HCT116 (cell line): ENCODE measurements at regions not wholly inside any gene's neighbourhood (a gene's known extent, or its start where the extent isn't known, plus 50 kb on each side); places are given as distances from the start of the nearest gene placed in this dataset.

Experiments
- ATAC-seq: fragments of 200-7000 bp; cut with Tn5 transposase; 2 replicates; pipeline ENCODE4 v1.9.1; 2020; ENCODE audit warnings: mild to moderate bottlenecking, moderate library complexity
- BruUV-seq: library from RNA; stranded (reverse); fragments of 400-500 nt; replicated peaks from 2 replicates; lab custom pipeline; 2021; lab: Mats Ljungman, UMichigan
- CTCF ChIA-PET: fragments of 300-600 bp; sonication (Branson Sonifier 250); formaldehyde crosslinking; loops from one replicate; lab custom pipeline; 2021; ENCODE audit warnings: antibody characterized with exemption; lab: Charles Lee
- POLR2A ChIA-PET: fragments of 300-600, 350-600 bp; sonication (Branson Sonifier 250); formaldehyde crosslinking; loops from one replicate; lab custom pipeline; 2021; ENCODE audit warnings: antibody characterized with exemption; lab: Charles Lee
- RAD21 ChIA-PET, 2 experiments: fragments of 300-600 bp; sonication (Branson Sonifier 250); formaldehyde crosslinking; loops; one replicate each; lab custom pipeline; 2023; ENCODE audit warnings: low total read pairs in 2 of 2; ENCODE audit not compliant: uncharacterized antibody in 2 of 2, unreplicated experiment in 2 of 2, low non-redundant PET in 1 of 2; lab: Charles Lee
- DNase-seq: peaks from one replicate; pipeline ENCODE4 v3.0.0-alpha.2; 2010; ENCODE audit warnings: low read depth, low spot score
- H2AFZ ChIP-seq: fragments of 200-600 bp; shearing (Covaris generic), sonication (generic); 2 replicates; pipeline ENCODE4 v1.6.1; 2017; ENCODE audit warnings: low read depth, mixed run types, mixed read lengths, antibody characterized with exemption, low read length; ENCODE audit not compliant: poor library complexity, severe bottlenecking
- H3K27ac ChIP-seq: 2 replicates; pipeline ENCODE4 v1.5.1; 2012; ENCODE audit warnings: low read depth, low read length
- H3K27me3 ChIP-seq: fragments of 200-600 bp; sonication (generic); 2 replicates; pipeline ENCODE4 v1.6.1; 2016; ENCODE audit warnings: mixed run types, low read length, mixed read lengths; ENCODE audit not compliant: insufficient read depth
- H3K36me3 ChIP-seq, 2 experiments: fragments of 200-500 bp in 1 of 2; fragments of 200-600 bp in 1 of 2; sonication (Bioruptor generic) in 1 of 2; sonication (generic) in 1 of 2; 2 replicates each; pipeline versions ENCODE4 v1.5.1 to v1.6.1; 2014 to 2016; ENCODE audit warnings: low read length in 2 of 2, inconsistent platforms in 1 of 2, mixed read lengths in 1 of 2, mixed run types in 1 of 2; ENCODE audit not compliant: insufficient read depth in 2 of 2, control insufficient read depth in 1 of 2
- H3K4me1 ChIP-seq, 2 experiments: fragments of 200-600 bp in 1 of 2; sonication (generic) in 1 of 2; 2 replicates each; pipeline versions ENCODE4 v1.5.1 to v1.6.1; 2012 to 2017; ENCODE audit warnings: low read length in 2 of 2, inconsistent platforms in 1 of 2, mild to moderate bottlenecking in 1 of 2, mixed read lengths in 1 of 2, mixed run types in 1 of 2, moderate library complexity in 1 of 2; ENCODE audit not compliant: insufficient read depth in 2 of 2, control insufficient read depth in 1 of 2
- H3K4me2 ChIP-seq: fragments of 200-600 bp; sonication (generic); 2 replicates; pipeline ENCODE4 v1.6.1; 2017; ENCODE audit warnings: mixed run types, low read length, mixed read lengths
- H3K4me3 ChIP-seq, 2 experiments: fragments of 200-600 bp in 1 of 2; sonication (generic) in 1 of 2; replicated peaks in 1 of 2; 2 replicates each; pipeline ENCODE4 v1.5.1; 2011 to 2016; ENCODE audit warnings: low read length in 2 of 2, control low read depth in 1 of 2, low read depth in 1 of 2, mild to moderate bottlenecking in 1 of 2, mixed read lengths in 1 of 2, mixed run types in 1 of 2
- H3K79me2 ChIP-seq: fragments of 200-600 bp; sonication (generic); 2 replicates; pipeline ENCODE4 v1.6.1; 2017; ENCODE audit warnings: mild to moderate bottlenecking, mixed run types, low read length, moderate library complexity, mixed read lengths; ENCODE audit not compliant: insufficient read depth
- H3K9ac ChIP-seq: fragments of 200-600 bp; sonication (generic); 2 replicates; pipeline ENCODE4 v1.6.1; 2016; ENCODE audit warnings: low read length, mixed read lengths
- H3K9me2 ChIP-seq: fragments of 200-600 bp; sonication (generic), shearing (Covaris generic); 2 replicates; pipeline ENCODE4 v1.6.1; 2017; ENCODE audit warnings: mixed run types, mild to moderate bottlenecking, moderate library complexity; ENCODE audit not compliant: insufficient read depth
- H3K9me3 ChIP-seq, 2 experiments: fragments of 200-500 bp in 1 of 2; fragments of 200-600 bp in 1 of 2; sonication (Bioruptor generic) in 1 of 2; sonication (generic) in 1 of 2; 2 replicates each; pipeline ENCODE4 v1.6.1; 2014 to 2017; ENCODE audit warnings: low read length in 2 of 2, mixed read lengths in 2 of 2, inconsistent platforms in 1 of 2, low read depth in 1 of 2, mild to moderate bottlenecking in 1 of 2, mixed run types in 1 of 2, moderate library complexity in 1 of 2; ENCODE audit not compliant: control insufficient read depth in 1 of 2, insufficient read depth in 1 of 2
- H4K20me1 ChIP-seq: fragments of 200-600 bp; sonication (generic), shearing (Covaris generic); 2 replicates; pipeline ENCODE4 v1.6.1; 2017; ENCODE audit warnings: mixed run types, mild to moderate bottlenecking, moderate library complexity; ENCODE audit not compliant: insufficient read depth
- POLR2A ChIP-seq: IDR thresholded peaks from 2 replicates; pipeline ENCODE4 v1.7.0; 2011; ENCODE audit warnings: borderline replicate concordance; ENCODE audit not compliant: insufficient read depth, insufficient read length; ENCODE audit errors: extremely low read depth
- RAD21 ChIP-seq: IDR thresholded peaks from 2 replicates; pipeline ENCODE4 v1.6.1; 2012; ENCODE audit warnings: low read depth, mild to moderate bottlenecking
- SP1 ChIP-seq: IDR thresholded peaks from 2 replicates; pipeline ENCODE4 v1.6.1; 2012; ENCODE audit warnings: low read depth
- ZFX ChIP-seq: fragments of 450-650 bp; IDR thresholded peaks from 2 replicates; pipeline ENCODE4 v1.6.1; 2017
- intact Hi-C: fragments of 100-400 bp; cut with micrococcal nuclease; formaldehyde crosslinking; loops from 2 replicates; pipeline ENCODE4 v1.10.0; 2022
- TF ChIP-seq, protein P1 (sequence below), 3 experiments: fragments of 200-600 bp in 1 of 3; sonication (generic) in 1 of 3; IDR thresholded peaks in 2 of 3; conservative IDR thresholded peaks in 1 of 3; 2 replicates each; pipeline ENCODE4 v1.5.1; 2012 to 2017; ENCODE audit warnings: low read depth in 2 of 3, low read length in 2 of 3, antibody characterized with exemption in 1 of 3, borderline replicate concordance in 1 of 3, control low read depth in 1 of 3, mild to moderate bottlenecking in 1 of 3, mixed read lengths in 1 of 3, mixed run types in 1 of 3, moderate library complexity in 1 of 3; ENCODE audit not compliant: insufficient read depth in 1 of 3

DNA sequence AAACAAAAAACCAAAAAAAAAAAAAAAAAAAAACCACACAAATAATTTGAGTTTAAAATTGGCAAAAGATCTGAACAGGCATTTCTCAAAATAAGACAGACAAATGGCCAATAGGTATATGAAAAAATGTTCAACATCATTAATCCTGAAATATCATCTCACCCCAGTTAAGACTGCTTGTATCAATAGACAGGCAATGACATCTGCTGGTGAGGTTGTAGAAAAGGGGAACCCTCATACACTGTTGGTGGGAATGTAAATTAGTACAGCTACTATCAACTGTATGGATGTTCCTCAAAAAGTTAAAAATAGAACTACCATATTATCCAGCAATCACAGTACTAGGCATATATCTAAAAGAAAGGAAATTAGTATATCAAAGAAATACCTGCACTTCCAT lies 523.1 kb downstream of the XIRP2 start:
- DNase-seq = no peak
- no peaks in the 10 kb centered on the region for H3K9me2 ChIP-seq
- no peaks in the 10 kb centered on the region for H3K4me1 ChIP-seq
- ChIA-PET RAD21 (no interaction called here), POLR2A (no interaction called here), CTCF (no interaction called here)
- H3K79me2 ChIP-seq = no peaks in the 10 kb centered on the region
- H3K27me3 ChIP-seq = no peaks in the 10 kb centered on the region
- H3K9me3 ChIP-seq = no peaks in the 10 kb centered on the region
- no peaks in the 10 kb centered on the region for H4K20me1 ChIP-seq
- no TSS peak for BruUV-seq
- no peak overlapping the region for H3K4me2 ChIP-seq
- H3K27ac ChIP-seq = no peak overlapping the region
- H3K4me3 ChIP-seq = no peak overlapping the region
- H2AFZ ChIP-seq = no peak overlapping the region
- no peak for ATAC-seq
- no peaks in the 10 kb centered on the region for H3K36me3 ChIP-seq
- TF ChIP-seq, protein P1, sequence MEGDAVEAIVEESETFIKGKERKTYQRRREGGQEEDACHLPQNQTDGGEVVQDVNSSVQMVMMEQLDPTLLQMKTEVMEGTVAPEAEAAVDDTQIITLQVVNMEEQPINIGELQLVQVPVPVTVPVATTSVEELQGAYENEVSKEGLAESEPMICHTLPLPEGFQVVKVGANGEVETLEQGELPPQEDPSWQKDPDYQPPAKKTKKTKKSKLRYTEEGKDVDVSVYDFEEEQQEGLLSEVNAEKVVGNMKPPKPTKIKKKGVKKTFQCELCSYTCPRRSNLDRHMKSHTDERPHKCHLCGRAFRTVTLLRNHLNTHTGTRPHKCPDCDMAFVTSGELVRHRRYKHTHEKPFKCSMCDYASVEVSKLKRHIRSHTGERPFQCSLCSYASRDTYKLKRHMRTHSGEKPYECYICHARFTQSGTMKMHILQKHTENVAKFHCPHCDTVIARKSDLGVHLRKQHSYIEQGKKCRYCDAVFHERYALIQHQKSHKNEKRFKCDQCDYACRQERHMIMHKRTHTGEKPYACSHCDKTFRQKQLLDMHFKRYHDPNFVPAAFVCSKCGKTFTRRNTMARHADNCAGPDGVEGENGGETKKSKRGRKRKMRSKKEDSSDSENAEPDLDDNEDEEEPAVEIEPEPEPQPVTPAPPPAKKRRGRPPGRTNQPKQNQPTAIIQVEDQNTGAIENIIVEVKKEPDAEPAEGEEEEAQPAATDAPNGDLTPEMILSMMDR (IDR thresholded peaks at IDR 0.05 in 2 of 3, conservative IDR thresholded peaks at IDR 0.05 in 1 of 3; ENCODE audit: borderline replicate concordance in 1 of 3, insufficient read depth in 1 of 3, low read depth in 2 of 3, low read length in 2 of 3) = no peak; a peak in 1 of 6 replicates
- TF ChIP-seq ZFX (no peak), RAD21 (peak; percentile 29; the same call in 1 of the 2 replicates)
- H3K9ac ChIP-seq = no peak overlapping the region
- intact Hi-C loops = no loop called here

DNA sequence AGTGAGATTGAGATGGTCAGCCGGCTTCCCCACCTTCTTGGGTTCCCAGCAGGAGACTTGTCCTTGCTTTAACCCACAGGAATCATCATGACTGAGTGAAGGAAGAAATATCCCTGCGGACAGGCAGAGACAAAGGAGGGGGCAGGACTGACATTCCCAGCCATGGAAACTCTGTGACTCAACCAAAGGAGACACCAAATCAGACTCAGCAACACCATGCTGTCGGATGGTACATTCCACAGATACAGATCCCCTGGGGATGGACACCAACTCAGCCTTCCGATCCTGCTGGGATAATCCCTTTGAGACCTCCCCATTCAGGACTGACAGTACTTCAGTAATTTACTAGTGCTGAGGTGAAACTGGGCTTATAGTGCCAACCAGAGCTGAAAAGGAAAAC lies 518.3 kb downstream of the XIRP2 start:
- no peaks in the 10 kb centered on the region for H3K9me2 ChIP-seq
- CTCF ChIA-PET = no interaction called here
- no peak overlapping the region for H3K27ac ChIP-seq
- intact Hi-C loops = no loop called here
- POLR2A ChIA-PET = no interaction called here
- no peak overlapping the region for H2AFZ ChIP-seq
- RAD21 ChIA-PET = no interaction called here
- ATAC-seq = no peak
- H3K79me2 ChIP-seq = no peaks in the 10 kb centered on the region
- no peaks in the 10 kb centered on the region for H3K4me1 ChIP-seq
- H3K27me3 ChIP-seq = no peaks in the 10 kb centered on the region
- no TSS peak for BruUV-seq
- no peak for DNase-seq
- no peaks in the 10 kb centered on the region for H3K36me3 ChIP-seq
- no peak overlapping the region for H3K4me2 ChIP-seq
- H4K20me1 ChIP-seq = no peaks in the 10 kb centered on the region
- H3K9ac ChIP-seq = no peak overlapping the region
- no peak overlapping the region for H3K4me3 ChIP-seq
- no peaks in the 10 kb centered on the region for H3K9me3 ChIP-seq
- no peak for TF ChIP-seq POLR2A
- TF ChIP-seq SP1 = no peak
